Subcutaneous abdominal adipose tissue (tissue), 5 donors: ENCODE measurements at regions not wholly inside any gene's neighbourhood (a gene's known extent, or its start where the extent isn't known, plus 50 kb on each side); places are given as distances from the start of the nearest gene placed in this dataset.
"Not testable (repeated sequence)": the region's sequence is repeated elsewhere in the genome, so short reads cannot be mapped to it uniquely, and the experiment has no call there.

ENCODE experiments used
- H3K27ac ChIP-seq: one replicate; pipeline ENCODE4 v1.7.0; 2013; ENCODE audit warnings: low read depth, mild to moderate bottlenecking, inconsistent platforms, low read length, moderate library complexity
- H3K27me3 ChIP-seq, 5 donors: one replicate each; pipeline ENCODE4 v1.7.0; 2013; ENCODE audit warnings: low read length in 5 of 5, inconsistent platforms in 1 of 5; ENCODE audit not compliant: control insufficient read depth in 5 of 5, insufficient read depth in 4 of 5
- H3K36me3 ChIP-seq, 5 donors: one replicate each; pipeline ENCODE4 v1.7.0; 2013; ENCODE audit warnings: low read length in 5 of 5; ENCODE audit not compliant: control insufficient read depth in 5 of 5, insufficient read depth in 5 of 5
- H3K4me1 ChIP-seq, 5 donors: one replicate each; pipeline ENCODE4 v1.7.0; 2013; ENCODE audit warnings: low read length in 5 of 5, mild to moderate bottlenecking in 3 of 5, moderate library complexity in 1 of 5; ENCODE audit not compliant: control insufficient read depth in 5 of 5, insufficient read depth in 5 of 5
- H3K4me3 ChIP-seq, 5 donors: one replicate each; pipeline ENCODE4 v1.7.0; 2013; ENCODE audit warnings: low read length in 5 of 5, low read depth in 1 of 5
- H3K9ac ChIP-seq, 5 donors: one replicate each; pipeline ENCODE4 v1.7.0; 2013; ENCODE audit warnings: low read length in 5 of 5, mild to moderate bottlenecking in 4 of 5, moderate library complexity in 3 of 5
- H3K9me3 ChIP-seq, 5 donors: one replicate each; pipeline ENCODE4 v1.7.0; 2013; ENCODE audit warnings: low read length in 5 of 5; ENCODE audit not compliant: control insufficient read depth in 5 of 5
- donor health status: healthy.
- donor health status: healthy.
- donor health status: healthy.
- donor health status: healthy.
- donor health status: healthy.

- Histone ChIP-seq H3K9ac (no peak overlapping the region), H3K4me3 (no peak overlapping the region), H3K4me1 (no peaks in the 10 kb centered on the region), H3K36me3 (no peaks in the 10 kb centered on the region), H3K27me3 (peaks cover 9 to 41% (median 29%) of the 10 kb centered on the region in 5 donors), H3K9me3 (no peaks in the 10 kb centered on the region), H3K27ac (no peak overlapping the region)
Observed at GRCh38 chr1:30103708-30104411, 619.5 kb downstream of the MATN1 start.

GRCh38 chr1:30102605-30103004 lies 620.8 kb downstream of the MATN1 start:
- H3K9ac ChIP-seq: no peak overlapping the region
- no peaks in the 10 kb centered on the region for H3K9me3 ChIP-seq
- H3K27ac ChIP-seq: no peak overlapping the region
- H3K36me3 ChIP-seq: no peaks in the 10 kb centered on the region
- no peak overlapping the region for H3K4me3 ChIP-seq
- H3K4me1 ChIP-seq: no peaks in the 10 kb centered on the region
- peaks cover 9 to 37% (median 25%) of the 10 kb centered on the region in 5 donors for H3K27me3 ChIP-seq

- Histone ChIP-seq H3K36me3 (no peaks in the 10 kb centered on the region), H3K4me3 (no peak overlapping the region), H3K9me3 (no peaks in the 10 kb centered on the region), H3K9ac (no peak overlapping the region), H3K27ac (no peak overlapping the region), H3K27me3 (peaks cover 9 to 34% (median 24%) of the 10 kb centered on the region in 5 donors), H3K4me1 (no peaks in the 10 kb centered on the region)
Observed at GRCh38 chr1:30101487-30102227, 621.7 kb downstream of the MATN1 start.

- no peak overlapping the region for H3K4me3 ChIP-seq
- H3K4me1 ChIP-seq: no peaks in the 10 kb centered on the region
- H3K9ac ChIP-seq: no peak overlapping the region
- H3K27ac ChIP-seq: no peak overlapping the region
- H3K9me3 ChIP-seq: no peaks in the 10 kb centered on the region
- peaks cover 9 to 32% (median 25%) of the 10 kb centered on the region in 5 donors for H3K27me3 ChIP-seq
- H3K36me3 ChIP-seq: no peaks in the 10 kb centered on the region
Observed at GRCh38 chr1:30101016-30101415, 622.4 kb downstream of the MATN1 start.

- Histone ChIP-seq H3K9ac (no peak overlapping the region), H3K9me3 (no peaks in the 10 kb centered on the region), H3K4me1 (no peaks in the 10 kb centered on the region), H3K27me3 (peaks cover 9 to 32% (median 25%) of the 10 kb centered on the region in 5 donors), H3K36me3 (no peaks in the 10 kb centered on the region), H3K4me3 (no peak overlapping the region), H3K27ac (no peak overlapping the region)
Observed at GRCh38 chr1:30100524-30100862, 622.9 kb downstream of the MATN1 start.

- Histone ChIP-seq H3K4me1 (no peaks in the 10 kb centered on the region), H3K9me3 (no peaks in the 10 kb centered on the region), H3K36me3 (no peaks in the 10 kb centered on the region), H3K27ac (no peak overlapping the region), H3K4me3 (no peak overlapping the region), H3K27me3 (peaks cover 9 to 32% (median 24%) of the 10 kb centered on the region in 5 donors), H3K9ac (no peak overlapping the region)
Observed at GRCh38 chr1:30099587-30100523, 623.5 kb downstream of the MATN1 start.

GRCh38 chr1:30097851-30098250 lies 625.5 kb downstream of the MATN1 start:
- not testable (repeated sequence) for H3K4me3 ChIP-seq, H3K9ac ChIP-seq, H3K4me1 ChIP-seq, H3K27ac ChIP-seq, H3K36me3 ChIP-seq
- peaks cover 8 to 23% (median 16%) of the 10 kb centered on the region in 5 donors for H3K27me3 ChIP-seq
- peaks cover 2 to 12% (median 10%) of the 10 kb centered on the region in 5 donors for H3K9me3 ChIP-seq

GRCh38 chr1:30095451-30096025 lies 627.8 kb downstream of the MATN1 start:
- Histone ChIP-seq H3K27me3 (peaks cover 1 to 12% (median 9%) of the 10 kb centered on the region in 5 donors), H3K4me3 (no peak overlapping the region), H3K4me1 (no peaks in the 10 kb centered on the region), H3K27ac (no peak overlapping the region), H3K9me3 (peaks cover 3 to 32% (median 29%) of the 10 kb centered on the region in 5 donors), H3K9ac (no peak overlapping the region), H3K36me3 (no peaks in the 10 kb centered on the region)

GRCh38 chr1:30095051-30095450 lies 628.3 kb downstream of the MATN1 start:
- no peak overlapping the region for H3K4me3 ChIP-seq
- no peak overlapping the region for H3K9ac ChIP-seq
- peaks cover 3 to 32% (median 29%) of the 10 kb centered on the region in 5 donors for H3K9me3 ChIP-seq
- peaks cover 0 to 12% (median 10%) of the 10 kb centered on the region in 5 donors for H3K27me3 ChIP-seq
- H3K4me1 ChIP-seq: no peaks in the 10 kb centered on the region
- no peaks in the 10 kb centered on the region for H3K36me3 ChIP-seq
- no peak overlapping the region for H3K27ac ChIP-seq
